ENCODE measurements at regions not wholly inside any gene's neighbourhood (a gene's known extent, or its start where the extent isn't known, plus 50 kb on each side); places are given as distances from the start of the nearest gene placed in this dataset.

DNA sequence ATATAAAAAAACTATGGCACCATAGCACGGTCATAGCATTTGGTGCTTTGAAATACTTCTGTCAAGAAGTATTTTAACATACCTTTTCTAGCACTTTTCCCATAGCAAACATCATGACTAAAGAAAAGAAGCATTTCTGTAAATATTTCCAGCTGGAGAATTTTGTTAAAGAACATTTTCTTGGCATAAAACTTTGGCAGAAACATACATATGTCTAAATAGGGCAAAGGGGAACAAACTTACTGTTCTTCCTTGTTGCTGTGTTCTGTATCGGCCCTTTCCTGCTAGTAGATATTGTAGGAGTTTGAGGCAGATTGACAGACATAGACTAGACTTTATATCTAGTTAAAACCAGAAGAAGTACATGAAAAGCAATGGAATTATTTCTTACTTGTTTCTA is 2368.5 kb downstream of the PCDH7 start:
- TF ChIP-seq, protein P1, sequence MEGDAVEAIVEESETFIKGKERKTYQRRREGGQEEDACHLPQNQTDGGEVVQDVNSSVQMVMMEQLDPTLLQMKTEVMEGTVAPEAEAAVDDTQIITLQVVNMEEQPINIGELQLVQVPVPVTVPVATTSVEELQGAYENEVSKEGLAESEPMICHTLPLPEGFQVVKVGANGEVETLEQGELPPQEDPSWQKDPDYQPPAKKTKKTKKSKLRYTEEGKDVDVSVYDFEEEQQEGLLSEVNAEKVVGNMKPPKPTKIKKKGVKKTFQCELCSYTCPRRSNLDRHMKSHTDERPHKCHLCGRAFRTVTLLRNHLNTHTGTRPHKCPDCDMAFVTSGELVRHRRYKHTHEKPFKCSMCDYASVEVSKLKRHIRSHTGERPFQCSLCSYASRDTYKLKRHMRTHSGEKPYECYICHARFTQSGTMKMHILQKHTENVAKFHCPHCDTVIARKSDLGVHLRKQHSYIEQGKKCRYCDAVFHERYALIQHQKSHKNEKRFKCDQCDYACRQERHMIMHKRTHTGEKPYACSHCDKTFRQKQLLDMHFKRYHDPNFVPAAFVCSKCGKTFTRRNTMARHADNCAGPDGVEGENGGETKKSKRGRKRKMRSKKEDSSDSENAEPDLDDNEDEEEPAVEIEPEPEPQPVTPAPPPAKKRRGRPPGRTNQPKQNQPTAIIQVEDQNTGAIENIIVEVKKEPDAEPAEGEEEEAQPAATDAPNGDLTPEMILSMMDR (IDR thresholded peaks at IDR 0.05) = no peak
- TF ChIP-seq TCF7L2 (IDR thresholded peaks at IDR 0.05; ENCODE audit: low read depth, low read length) = no peak

Data from Panc1 (cell line).